ENCODE measurements at regions not wholly inside any gene's neighbourhood (a gene's known extent, or its start where the extent isn't known, plus 50 kb on each side); places are given as distances from the start of the nearest gene placed in this dataset.
"Not testable (repeated sequence)": the region's sequence is repeated elsewhere in the genome, so short reads cannot be mapped to it uniquely, and the experiment has no call there.

- Histone ChIP-seq H3K9me2 (replicated peaks; ENCODE audit: low read length) (no peaks in the 10 kb centered on the region), H3K79me2 (ENCODE audit: low read length) (no peaks in the 10 kb centered on the region), H2AFZ (ENCODE audit: low read length) (no peak overlapping the region), H3K36me3 (ENCODE audit: low read depth, low read length) (no peaks in the 10 kb centered on the region), H3K4me3 (ENCODE audit: low read length) (no peak overlapping the region), H3K27ac (ENCODE audit: low read length) (no peak overlapping the region), H3K4me2 (ENCODE audit: low read length) (no peak overlapping the region), H3K4me1 (ENCODE audit: insufficient read depth, low read length) (no peaks in the 10 kb centered on the region), H4K20me1 (ENCODE audit: low read length) (no peaks in the 10 kb centered on the region), H3K9me3 (ENCODE audit: low read length) (no peaks in the 10 kb centered on the region), H3K9ac (ENCODE audit: low read length) (no peak overlapping the region), H3K27me3 (ENCODE audit: low read length) (peaks cover 34% of the 10 kb centered on the region; the same call in 1 of the 2 replicates), H3F3A (ENCODE audit: low read length, unreplicated experiment) (no peaks in the 10 kb centered on the region)
- TF ChIP-seq EZH2 (IDR thresholded peaks at IDR 0.05; ENCODE audit: low read length, unreplicated experiment) (no peak), EZH2phosphoT487 (IDR thresholded peaks at IDR 0.05; ENCODE audit: borderline replicate concordance, low read length) (no peak)
- TF ChIP-seq, protein P1, sequence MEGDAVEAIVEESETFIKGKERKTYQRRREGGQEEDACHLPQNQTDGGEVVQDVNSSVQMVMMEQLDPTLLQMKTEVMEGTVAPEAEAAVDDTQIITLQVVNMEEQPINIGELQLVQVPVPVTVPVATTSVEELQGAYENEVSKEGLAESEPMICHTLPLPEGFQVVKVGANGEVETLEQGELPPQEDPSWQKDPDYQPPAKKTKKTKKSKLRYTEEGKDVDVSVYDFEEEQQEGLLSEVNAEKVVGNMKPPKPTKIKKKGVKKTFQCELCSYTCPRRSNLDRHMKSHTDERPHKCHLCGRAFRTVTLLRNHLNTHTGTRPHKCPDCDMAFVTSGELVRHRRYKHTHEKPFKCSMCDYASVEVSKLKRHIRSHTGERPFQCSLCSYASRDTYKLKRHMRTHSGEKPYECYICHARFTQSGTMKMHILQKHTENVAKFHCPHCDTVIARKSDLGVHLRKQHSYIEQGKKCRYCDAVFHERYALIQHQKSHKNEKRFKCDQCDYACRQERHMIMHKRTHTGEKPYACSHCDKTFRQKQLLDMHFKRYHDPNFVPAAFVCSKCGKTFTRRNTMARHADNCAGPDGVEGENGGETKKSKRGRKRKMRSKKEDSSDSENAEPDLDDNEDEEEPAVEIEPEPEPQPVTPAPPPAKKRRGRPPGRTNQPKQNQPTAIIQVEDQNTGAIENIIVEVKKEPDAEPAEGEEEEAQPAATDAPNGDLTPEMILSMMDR (conservative IDR thresholded peaks at IDR 0.05; ENCODE audit: low read depth, low read length): no peak
- POLR2A ChIA-PET (ENCODE audit: unreplicated experiment): no interaction called here
- no TSS peak for BruUV-seq (replicated peaks)
- intact Hi-C loops (cut with micrococcal nuclease): no loop called here
- ATAC-seq (no peak), DNase-seq (no peak)
- CTCF ChIA-PET: no interaction called here
Measured at GRCh38 chrX:17960891-17961290, 99.8 kb upstream of the RAI2 start.

- Histone ChIP-seq H3K27ac (ENCODE audit: low read length) (no peak overlapping the region), H3K9me3 (ENCODE audit: low read length) (no peaks in the 10 kb centered on the region), H3K36me3 (ENCODE audit: low read depth, low read length) (no peaks in the 10 kb centered on the region), H3K4me2 (ENCODE audit: low read length) (peak overlapping the region; percentile 54; the same call in 1 of the 2 replicates), H4K20me1 (ENCODE audit: low read length) (no peaks in the 10 kb centered on the region), H3K9me2 (replicated peaks; ENCODE audit: low read length) (no peaks in the 10 kb centered on the region), H3K4me1 (ENCODE audit: insufficient read depth, low read length) (no peaks in the 10 kb centered on the region), H2AFZ (ENCODE audit: low read length) (peak overlapping the region; percentile 48; the same call in 1 of the 2 replicates), H3F3A (ENCODE audit: low read length, unreplicated experiment) (no peaks in the 10 kb centered on the region), H3K9ac (ENCODE audit: low read length) (no peak overlapping the region), H3K27me3 (ENCODE audit: low read length) (no peaks in the 10 kb centered on the region), H3K79me2 (ENCODE audit: low read length) (no peaks in the 10 kb centered on the region), H3K4me3 (ENCODE audit: low read length) (no peak overlapping the region)
- peak; percentile 37; the same call in 1 of the 2 replicates for ATAC-seq
- peak; percentile 61 for DNase-seq
- TF ChIP-seq EZH2phosphoT487 (IDR thresholded peaks at IDR 0.05; ENCODE audit: borderline replicate concordance, low read length) (no peak), EZH2 (IDR thresholded peaks at IDR 0.05; ENCODE audit: low read length, unreplicated experiment) (no peak)
- TF ChIP-seq, protein P1 (conservative IDR thresholded peaks at IDR 0.05; ENCODE audit: low read depth, low read length): peak; percentile 83
- ChIA-PET POLR2A (ENCODE audit: unreplicated experiment) (no interaction called here), CTCF (no interaction called here)
- no TSS peak for BruUV-seq (replicated peaks)
- intact Hi-C loops (cut with micrococcal nuclease): loop anchor here (10.0 kb wide), 1 partner anchor 270 kb away; no protein-coding TSS in a partner anchor
Measured at GRCh38 chrX:17944833-17945497, 83.9 kb upstream of the RAI2 start.

DNA sequence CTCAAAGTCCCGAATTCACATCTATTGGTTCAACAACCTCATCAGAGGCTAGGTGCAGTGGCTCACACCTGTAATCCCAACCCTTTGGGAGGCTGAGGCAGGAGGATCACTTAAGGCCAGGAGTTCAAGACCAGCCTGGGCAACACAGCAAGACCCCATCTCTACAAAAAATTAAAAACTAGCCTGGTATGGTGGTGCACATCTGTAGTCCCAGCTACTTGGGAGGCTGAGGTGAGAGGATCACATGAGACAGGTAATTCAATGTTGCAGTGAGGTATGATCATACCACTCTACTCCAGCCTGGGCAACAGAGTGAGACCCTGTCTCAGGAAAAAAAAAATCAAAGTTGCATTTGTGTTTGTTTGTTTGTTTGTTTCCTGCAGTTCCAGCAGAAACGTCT is 80.1 kb upstream of the RAI2 start:
- H3K9ac ChIP-seq (ENCODE audit: low read length); H3K36me3 ChIP-seq (ENCODE audit: low read depth, low read length); H3K9me2 ChIP-seq (replicated peaks; ENCODE audit: low read length); H3K4me3 ChIP-seq (ENCODE audit: low read length); H3K9me3 ChIP-seq (ENCODE audit: low read length); POLR2A ChIA-PET (ENCODE audit: unreplicated experiment); H3F3A ChIP-seq (ENCODE audit: low read length, unreplicated experiment); DNase-seq; H3K4me2 ChIP-seq (ENCODE audit: low read length); H4K20me1 ChIP-seq (ENCODE audit: low read length); H3K27ac ChIP-seq (ENCODE audit: low read length); H3K4me1 ChIP-seq (ENCODE audit: insufficient read depth, low read length); H3K79me2 ChIP-seq (ENCODE audit: low read length); H3K27me3 ChIP-seq (ENCODE audit: low read length); CTCF ChIA-PET; H2AFZ ChIP-seq (ENCODE audit: low read length); BruUV-seq (replicated peaks); ATAC-seq: not testable (repeated sequence)
- intact Hi-C loops (cut with micrococcal nuclease): loop anchor here (10.0 kb wide), 1 partner anchor 274 kb away; no protein-coding TSS in a partner anchor

Measured in PC-3 (cell line).